GM10266 (cell line): ENCODE measurements at regions not wholly inside any gene's neighbourhood (a gene's known extent, or its start where the extent isn't known, plus 50 kb on each side); places are given as distances from the start of the nearest gene placed in this dataset.

Experiments
- DNase-seq: peaks from one replicate; pipeline ENCODE4 v3.0.0; 2012; ENCODE audit errors: extremely low spot score
- CTCF ChIP-seq: IDR thresholded peaks from 2 replicates; pipeline ENCODE4 v1.5.1; 2012; ENCODE audit warnings: mild to moderate bottlenecking, low read depth; ENCODE audit not compliant: control insufficient read depth, insufficient read depth; ENCODE audit errors: missing control alignments

DNA sequence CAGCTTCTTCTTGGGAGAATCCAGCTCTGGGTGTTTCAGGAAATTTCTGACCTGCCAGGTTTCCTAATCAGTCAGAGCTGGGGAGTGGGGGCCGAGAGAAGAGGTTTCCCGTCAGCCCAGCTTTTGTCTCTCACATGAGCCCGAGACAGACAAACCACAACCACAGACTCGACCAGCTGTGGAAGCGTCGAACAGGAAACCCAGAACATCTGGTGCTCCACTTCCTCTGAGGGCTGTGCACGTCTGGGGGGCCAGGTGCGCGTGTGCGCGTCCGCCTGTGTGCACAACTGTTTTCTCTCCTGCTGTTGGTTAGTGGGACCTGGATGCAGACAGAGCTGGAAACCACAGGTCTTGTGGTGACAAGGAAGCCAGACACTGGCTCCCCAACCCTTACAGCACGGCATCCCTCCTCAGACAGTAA lies 113.0 kb upstream of the SLC25A33 start:
- DNase-seq, result peak; percentile 73

GRCh38 chr1:9427388-9427787 lies 111.9 kb upstream of the SLC25A33 start:
- TF ChIP-seq CTCF, result no peak

More for the DNA sequence above, 113.0 kb upstream of the SLC25A33 start:
- TF ChIP-seq CTCF, result no peak

DNA sequence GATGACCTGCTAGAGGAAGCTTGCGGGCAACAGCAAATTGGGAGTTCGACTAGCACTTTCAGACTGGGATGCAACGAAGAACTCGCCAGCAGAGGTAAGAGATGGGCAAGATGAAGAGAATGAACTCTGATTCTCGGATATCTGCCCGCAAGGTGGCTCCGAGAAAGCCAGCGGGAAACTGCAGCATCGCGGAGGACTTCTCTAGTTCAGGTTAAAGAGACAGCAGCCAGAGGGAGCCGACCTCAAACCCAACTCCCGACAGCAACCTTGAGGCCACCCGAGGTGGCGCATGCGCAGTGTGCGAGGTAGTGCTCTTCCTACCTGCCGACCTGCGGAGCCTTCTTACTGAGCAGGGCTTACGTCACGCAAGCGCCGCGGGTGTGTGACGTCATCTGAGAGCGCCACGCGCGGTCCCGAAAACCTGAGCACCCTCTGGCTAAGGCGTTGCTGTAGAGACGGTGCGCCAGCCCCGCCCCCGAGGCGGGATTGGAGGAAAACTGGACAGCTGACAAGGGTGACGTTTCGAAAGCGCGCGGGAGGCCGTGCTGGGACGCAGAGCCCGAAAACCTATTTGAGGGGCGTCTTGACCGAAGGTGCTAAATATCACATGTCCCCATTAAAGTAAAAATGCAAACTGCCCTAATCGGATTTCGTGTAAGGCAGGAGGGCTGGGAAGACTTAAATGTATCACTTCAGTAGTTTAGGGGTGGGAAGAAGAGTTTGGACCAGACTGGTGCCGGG lies 110.5 kb upstream of the SLC25A33 start:
- peak; percentile 92 for DNase-seq
- TF ChIP-seq CTCF, result peak; percentile 8

More at GRCh38 chr1:9427388-9427787, 111.9 kb upstream of the SLC25A33 start:
- no peak for DNase-seq

GRCh38 chr1:9429342-9429711 lies 109.9 kb upstream of the SLC25A33 start:
- no peak for DNase-seq

DNA sequence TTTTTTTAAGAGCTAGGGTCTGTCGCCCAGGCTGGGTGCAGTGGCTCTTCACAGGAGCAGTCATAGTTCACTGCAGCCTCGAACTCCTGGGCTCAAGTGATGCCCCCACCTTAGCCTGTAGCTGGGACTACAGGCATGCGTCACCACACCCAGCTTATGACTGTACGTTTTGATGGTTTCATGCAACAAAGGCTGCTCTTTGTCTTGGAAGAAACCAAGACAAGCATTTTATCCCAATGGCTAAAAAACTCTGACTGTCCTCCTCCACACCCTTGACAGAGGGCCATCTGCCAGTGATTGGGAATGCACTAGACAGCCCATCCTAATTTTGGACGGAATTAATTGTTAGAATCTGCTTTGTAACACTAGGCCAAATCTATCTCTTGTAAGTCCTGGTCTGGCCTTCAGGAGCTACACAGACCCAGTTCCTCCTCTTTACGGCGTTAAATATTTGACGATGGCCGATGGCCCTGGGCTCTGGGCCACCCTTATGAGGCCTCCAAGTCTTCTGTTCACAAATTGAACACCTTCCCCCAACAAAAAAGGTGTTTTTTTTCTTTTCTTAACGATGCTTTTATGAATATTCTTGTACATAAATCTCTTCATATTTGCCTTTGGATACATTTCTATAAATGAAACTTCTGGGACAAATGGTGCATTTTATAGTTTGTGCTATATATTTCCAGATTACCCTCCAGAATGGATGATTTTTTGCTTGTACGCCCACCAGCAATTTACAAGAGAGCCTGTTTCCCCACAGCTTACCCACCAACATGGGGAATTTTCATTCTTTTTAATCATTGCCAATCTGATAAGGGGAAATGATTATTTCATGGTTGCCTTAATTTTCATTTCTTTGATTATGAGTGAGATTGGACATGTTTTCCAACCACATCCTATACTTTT lies 104.8 kb upstream of the SLC25A33 start:
- no peak for TF ChIP-seq CTCF
- no peak for DNase-seq

More at GRCh38 chr1:9429342-9429711, 109.9 kb upstream of the SLC25A33 start:
- TF ChIP-seq CTCF, result no peak

DNA sequence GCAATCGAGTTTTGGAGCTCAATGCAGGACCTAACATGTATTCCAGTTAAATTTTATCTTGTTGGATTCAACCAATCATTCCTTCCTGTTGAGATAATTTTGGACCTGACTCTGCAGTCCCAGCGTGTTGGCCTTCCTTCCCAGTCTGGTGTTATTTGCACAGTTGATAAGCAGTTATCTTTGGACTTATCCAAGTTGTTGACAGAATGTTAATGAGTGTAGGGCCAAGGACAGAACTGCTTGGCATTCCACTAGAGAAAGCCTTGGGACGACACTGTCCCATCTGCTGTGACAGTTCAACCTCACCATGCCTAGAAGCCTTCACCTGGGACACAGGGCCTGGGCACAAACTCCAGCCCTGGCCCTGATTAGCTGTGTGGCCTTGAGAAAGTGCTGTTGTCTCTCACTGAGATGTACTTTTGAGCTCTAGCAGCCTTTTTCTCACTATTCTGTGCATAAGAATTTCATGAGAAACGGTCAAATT lies 104.1 kb upstream of the SLC25A33 start:
- no peak for DNase-seq
- no peak for TF ChIP-seq CTCF
